CD4-positive, alpha-beta memory T cell (primary cell): ENCODE measurements at regions not wholly inside any gene's neighbourhood (a gene's known extent, or its start where the extent isn't known, plus 50 kb on each side); places are given as distances from the start of the nearest gene placed in this dataset.

Experiments used
- CTCF ChIA-PET: fragments of 350-600 bp; sonication (Branson Sonifier 250); formaldehyde crosslinking; loops from one replicate; lab custom pipeline; 2021; ENCODE audit warnings: inconsistent platforms; ENCODE audit not compliant: partially characterized antibody; lab: Charles Lee
- POLR2A ChIA-PET: fragments of 350-600 bp; sonication (Branson Sonifier 250); formaldehyde crosslinking; loops from one replicate; lab custom pipeline; 2021; ENCODE audit not compliant: partially characterized antibody; lab: Charles Lee
- DNase-seq, 5 donors: peaks; one replicate each; pipeline versions ENCODE4 v3.0.0 to v3.0.0-alpha.2; 2020 to 2022; ENCODE audit warnings: mixed read lengths in 1 of 5
- H3K27ac ChIP-seq: one replicate; pipeline ENCODE4 v1.7.0; 2013; ENCODE audit warnings: low read depth, low read length
- H3K27me3 ChIP-seq: 2 replicates; pipeline ENCODE4 v1.7.0; 2013; ENCODE audit warnings: mild to moderate bottlenecking, low read length, moderate library complexity; ENCODE audit not compliant: insufficient read depth
- H3K36me3 ChIP-seq: 2 replicates; pipeline ENCODE4 v1.7.0; 2013; ENCODE audit warnings: mild to moderate bottlenecking, low read length, moderate library complexity; ENCODE audit not compliant: insufficient read depth
- H3K4me1 ChIP-seq: 2 replicates; pipeline ENCODE4 v1.7.0; 2013; ENCODE audit warnings: mild to moderate bottlenecking, low read length, moderate library complexity; ENCODE audit not compliant: insufficient read depth
- H3K4me3 ChIP-seq, 2 donors: one replicate each; pipeline ENCODE4 v1.7.0; 2013; ENCODE audit warnings: low read length in 2 of 2, mild to moderate bottlenecking in 1 of 2
- H3K9me3 ChIP-seq, 2 donors: one replicate each; pipeline ENCODE4 v1.7.0; 2013; ENCODE audit warnings: low read length in 2 of 2, control low read depth in 1 of 2; ENCODE audit not compliant: control insufficient read depth in 1 of 2
- H3K27ac Mint-ChIP-seq, 7 donors: one replicate each; pipeline ENCODE4 v1.8.0; 2020 to 2021; ENCODE audit warnings: mixed read lengths in 7 of 7, mild to moderate bottlenecking in 6 of 7, inconsistent platforms in 3 of 7, moderate library complexity in 3 of 7
- H3K27me3 Mint-ChIP-seq, 2 donors: one replicate each; pipeline ENCODE4 v1.8.0; 2020 to 2021; ENCODE audit warnings: mixed read lengths in 2 of 2
- H3K36me3 Mint-ChIP-seq, 2 donors: one replicate each; pipeline ENCODE4 v1.8.0; 2020 to 2021; ENCODE audit warnings: mixed read lengths in 2 of 2, inconsistent platforms in 1 of 2, mild to moderate bottlenecking in 1 of 2
- H3K4me1 Mint-ChIP-seq, 4 donors: one replicate each; pipeline ENCODE4 v1.8.0; 2020 to 2021; ENCODE audit warnings: mixed read lengths in 4 of 4, mild to moderate bottlenecking in 1 of 4
- H3K4me3 Mint-ChIP-seq, 8 donors: one replicate each; pipeline ENCODE4 v1.8.0; 2020 to 2021; ENCODE audit warnings: mixed read lengths in 8 of 8, mild to moderate bottlenecking in 7 of 8, moderate library complexity in 6 of 8, inconsistent platforms in 3 of 8
- H3K9me3 Mint-ChIP-seq, 8 donors: one replicate each; pipeline ENCODE4 v1.8.0; 2020 to 2021; ENCODE audit warnings: mixed read lengths in 8 of 8, mild to moderate bottlenecking in 5 of 8, inconsistent platforms in 3 of 8, moderate library complexity in 1 of 8
- intact Hi-C: fragments of 100-400 bp; cut with micrococcal nuclease; formaldehyde crosslinking; loops from one replicate; pipeline ENCODE4 v1.15.1; 2023

- ChIA-PET POLR2A (no interaction called here), CTCF (interaction anchor here (1.0 kb wide), 1 partner anchor 202 kb away, joined by 4 read pairs; no protein-coding TSS in a partner anchor)
- H3K27ac Mint-ChIP-seq, result peak overlapping the region in 1 of 7 donors; percentile 48
- no peaks in the 10 kb centered on the region for H3K9me3 ChIP-seq
- no peaks in the 10 kb centered on the region for H3K9me3 Mint-ChIP-seq
- H3K4me3 Mint-ChIP-seq, result no peak overlapping the region
- H3K4me3 ChIP-seq, result no peak overlapping the region
- no peak overlapping the region for H3K27ac ChIP-seq
- DNase-seq, result no peak
- H3K4me1 ChIP-seq, result peaks cover 22% of the 10 kb centered on the region
- intact Hi-C loops, result no loop called here
- no peaks in the 10 kb centered on the region for H3K36me3 ChIP-seq
- H3K27me3 ChIP-seq, result no peaks in the 10 kb centered on the region
- H3K4me1 Mint-ChIP-seq, result peaks cover 7 to 26% (median 19%) of the 10 kb centered on the region in 4 donors
- H3K27me3 Mint-ChIP-seq, result peaks cover 4 to 10% of the 10 kb centered on the region in 2 donors
- H3K36me3 Mint-ChIP-seq, result no peaks in the 10 kb centered on the region
These were observed 53.0 kb upstream of the CA12 start for GRCh38 chr15:63434576-63435186.

DNA sequence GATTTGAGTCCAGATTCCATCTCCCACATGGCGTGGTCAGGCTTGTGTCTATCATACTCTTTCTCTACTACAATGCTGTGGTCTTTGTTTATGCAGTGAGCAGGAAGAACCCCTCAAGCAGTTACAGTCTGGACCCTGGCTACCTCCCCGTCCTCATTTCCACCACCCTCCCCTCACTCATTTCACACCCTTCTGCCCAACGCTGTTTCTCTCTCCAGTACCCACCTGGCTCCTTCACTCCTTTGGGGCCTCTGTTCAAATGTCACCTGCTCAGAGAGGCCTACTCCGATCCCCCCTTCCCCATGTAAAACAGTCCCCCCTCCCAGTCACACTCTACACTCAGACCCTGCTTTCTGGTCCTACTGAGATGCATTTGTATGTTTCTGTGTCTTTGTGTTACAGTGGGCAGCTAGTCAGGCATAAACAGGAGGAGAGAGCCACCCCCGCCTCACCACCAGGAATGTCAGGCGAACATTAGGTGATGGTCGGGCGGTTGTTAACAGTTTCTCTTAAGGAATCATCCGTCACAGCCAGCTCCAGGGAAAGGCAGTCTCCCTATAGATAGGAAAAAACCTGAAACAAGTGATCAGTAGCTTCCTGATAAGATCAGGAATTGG lies 53.7 kb upstream of the CA12 start:
- Mint-ChIP-seq H3K36me3 (no peaks in the 10 kb centered on the region), H3K4me1 (peaks cover 8 to 32% (median 23%) of the 10 kb centered on the region in 4 donors), H3K4me3 (no peak overlapping the region), H3K27ac (peak overlapping the region in 3 of 7 donors; percentile 13 to 98 (median 80)), H3K27me3 (peaks cover 4 to 10% of the 10 kb centered on the region in 2 donors), H3K9me3 (no peaks in the 10 kb centered on the region)
- Histone ChIP-seq H3K9me3 (no peaks in the 10 kb centered on the region), H3K27me3 (no peaks in the 10 kb centered on the region), H3K27ac (no peak overlapping the region), H3K4me3 (no peak overlapping the region), H3K4me1 (peaks cover 26% of the 10 kb centered on the region), H3K36me3 (no peaks in the 10 kb centered on the region)
- CTCF ChIA-PET, result interaction anchor here (1.5 kb wide), 1 partner anchor 10 kb away, joined by 3 read pairs; no protein-coding TSS in a partner anchor
- no peak for DNase-seq
- POLR2A ChIA-PET, result no interaction called here
- intact Hi-C loops, result no loop called here

DNA sequence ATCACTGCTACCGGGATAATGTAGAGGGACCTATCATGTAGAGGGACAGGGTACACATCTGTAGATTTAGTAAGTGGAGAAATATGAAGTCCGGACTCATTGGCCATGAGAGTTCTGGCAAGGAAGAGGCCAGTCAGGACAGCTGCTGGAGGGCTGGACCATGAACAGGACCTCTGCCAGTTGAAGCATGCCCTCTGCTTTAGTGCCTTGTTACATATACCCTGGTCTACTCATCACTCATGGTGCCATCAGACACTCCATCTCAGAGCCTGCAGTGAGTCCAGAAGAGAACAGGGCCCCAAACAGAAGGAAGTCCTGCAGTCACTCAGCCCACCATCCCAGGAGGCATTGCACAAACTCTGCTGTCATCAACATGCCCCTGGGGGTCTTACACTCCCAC lies 54.7 kb upstream of the CA12 start:
- no peak overlapping the region for H3K4me3 ChIP-seq
- no peaks in the 10 kb centered on the region for H3K9me3 Mint-ChIP-seq
- no peak for DNase-seq
- no peaks in the 10 kb centered on the region for H3K27me3 ChIP-seq
- H3K9me3 ChIP-seq, result no peaks in the 10 kb centered on the region
- intact Hi-C loops, result no loop called here
- no peaks in the 10 kb centered on the region for H3K36me3 Mint-ChIP-seq
- no peaks in the 10 kb centered on the region for H3K36me3 ChIP-seq
- peak overlapping the region; percentile 22 for H3K27ac ChIP-seq
- peaks cover 35% of the 10 kb centered on the region for H3K4me1 ChIP-seq
- ChIA-PET POLR2A (interaction anchor here (1.0 to 2.0 kb wide), 7 partner anchors 10 to 388 kb away, joined by 3 to 7 read pairs (median 4); partner anchors contain the start of genes RPS27L and USP3), CTCF (interaction anchor here (0.7 to 1.5 kb wide), 3 partner anchors 11 to 718 kb away, joined by 3 to 4 read pairs (median 3); no protein-coding TSS in a partner anchor)
- peak overlapping the region; percentile 59 to 98 (median 94) for H3K27ac Mint-ChIP-seq
- peaks cover 15 to 42% (median 31%) of the 10 kb centered on the region in 4 donors for H3K4me1 Mint-ChIP-seq
- peak overlapping the region in 7 of 8 donors; percentile 23 to 67 (median 45) for H3K4me3 Mint-ChIP-seq
- H3K27me3 Mint-ChIP-seq, result peaks cover 4 to 10% of the 10 kb centered on the region in 2 donors

DNA sequence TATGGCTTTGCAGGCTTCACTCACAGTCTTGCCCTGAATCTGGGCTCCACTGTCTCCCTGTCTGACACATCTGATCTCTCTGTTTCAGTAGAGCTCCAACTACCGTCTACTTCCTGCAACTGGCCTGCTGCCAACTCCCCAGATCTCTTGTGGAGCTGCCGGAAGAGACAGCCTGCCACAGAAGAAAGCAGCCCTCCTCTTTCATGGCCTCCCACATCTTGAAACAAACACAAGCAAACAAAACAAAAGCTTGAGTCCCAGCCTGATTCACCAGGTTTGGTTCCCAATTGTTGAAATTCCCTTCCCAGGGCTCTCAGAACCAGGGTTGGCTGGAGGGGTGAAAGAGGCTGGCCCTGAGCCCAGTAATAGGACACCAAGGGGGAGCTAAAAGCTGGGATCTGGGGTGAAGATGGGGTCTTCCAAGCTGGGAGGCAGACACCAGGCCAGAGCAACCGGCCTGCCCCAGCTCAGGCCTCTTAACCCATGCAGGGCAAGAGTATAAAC lies 55.3 kb upstream of the CA12 start:
- Mint-ChIP-seq H3K27ac (peak overlapping the region; percentile 59 to 98 (median 94)), H3K9me3 (no peaks in the 10 kb centered on the region), H3K36me3 (no peaks in the 10 kb centered on the region), H3K4me3 (peak overlapping the region in 7 of 8 donors; percentile 23 to 67 (median 45)), H3K4me1 (peaks cover 15 to 47% (median 33%) of the 10 kb centered on the region in 4 donors), H3K27me3 (peaks cover 4 to 10% of the 10 kb centered on the region in 2 donors)
- H3K36me3 ChIP-seq, result no peaks in the 10 kb centered on the region
- ChIA-PET CTCF (interaction anchor here (0.7 to 2.8 kb wide), 8 partner anchors 9 to 717 kb away, joined by 3 to 9 read pairs (median 3); no protein-coding TSS in a partner anchor), POLR2A (interaction anchor here (1.0 to 2.0 kb wide), 7 partner anchors 9 to 389 kb away, joined by 3 to 7 read pairs (median 4); partner anchors contain the start of genes RPS27L and USP3)
- intact Hi-C loops, result no loop called here
- peak; percentile 70 to 82 (median 79) for DNase-seq
- peaks cover 36% of the 10 kb centered on the region for H3K4me1 ChIP-seq
- no peaks in the 10 kb centered on the region for H3K9me3 ChIP-seq
- peak overlapping the region; percentile 22 for H3K27ac ChIP-seq
- H3K4me3 ChIP-seq, result no peak overlapping the region
- H3K27me3 ChIP-seq, result no peaks in the 10 kb centered on the region

- peaks cover 0 to 2% of the 10 kb centered on the region in 2 donors for H3K27me3 Mint-ChIP-seq
- Histone ChIP-seq H3K4me3 (no peak overlapping the region), H3K4me1 (peaks cover 36% of the 10 kb centered on the region), H3K27me3 (no peaks in the 10 kb centered on the region), H3K9me3 (no peaks in the 10 kb centered on the region), H3K27ac (no peak overlapping the region), H3K36me3 (no peaks in the 10 kb centered on the region)
- H3K4me1 Mint-ChIP-seq, result peaks cover 17 to 63% (median 40%) of the 10 kb centered on the region in 4 donors
- peak overlapping the region in 6 of 7 donors; percentile 60 to 91 (median 80) for H3K27ac Mint-ChIP-seq
- H3K36me3 Mint-ChIP-seq, result no peaks in the 10 kb centered on the region
- POLR2A ChIA-PET, result no interaction called here
- peak in 1 of 5 donors; percentile 11 for DNase-seq
- peak overlapping the region in 4 of 8 donors; percentile 4 to 62 (median 40) for H3K4me3 Mint-ChIP-seq
- H3K9me3 Mint-ChIP-seq, result no peaks in the 10 kb centered on the region
- intact Hi-C loops, result no loop called here
- CTCF ChIA-PET, result interaction anchor here (2.8 kb wide), 1 partner anchor 27 kb away, joined by 9 read pairs; no protein-coding TSS in a partner anchor
These were observed 58.1 kb upstream of the CA12 start for GRCh38 chr15:63439536-63440264.

DNA sequence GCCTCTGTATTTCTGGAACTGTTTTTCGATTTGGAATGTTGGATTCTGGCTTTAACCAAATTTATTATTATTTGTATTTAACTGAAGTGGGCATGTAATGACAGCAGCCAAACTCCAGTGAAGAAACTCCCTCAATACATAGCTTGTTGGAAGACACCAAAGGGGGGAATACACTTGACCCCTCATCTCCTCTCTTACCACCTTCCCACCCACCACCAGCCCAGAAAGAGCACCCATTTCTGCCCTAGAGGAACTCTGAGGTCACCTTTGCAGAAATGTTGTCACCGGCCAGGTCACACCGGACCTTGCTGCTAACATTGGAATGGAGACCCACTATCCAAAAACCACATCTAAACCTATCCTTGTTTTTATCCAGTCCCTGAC lies 58.6 kb upstream of the CA12 start:
- Histone ChIP-seq H3K27ac (no peak overlapping the region), H3K27me3 (no peaks in the 10 kb centered on the region), H3K4me1 (peaks cover 36% of the 10 kb centered on the region), H3K9me3 (no peaks in the 10 kb centered on the region), H3K36me3 (no peaks in the 10 kb centered on the region), H3K4me3 (no peak overlapping the region)
- DNase-seq, result no peak
- peak overlapping the region; percentile 75 to 91 (median 82) for H3K27ac Mint-ChIP-seq
- no peaks in the 10 kb centered on the region for H3K9me3 Mint-ChIP-seq
- H3K36me3 Mint-ChIP-seq, result no peaks in the 10 kb centered on the region
- peaks cover 0 to 2% of the 10 kb centered on the region in 2 donors for H3K27me3 Mint-ChIP-seq
- intact Hi-C loops, result no loop called here
- CTCF ChIA-PET, result no interaction called here
- H3K4me3 Mint-ChIP-seq, result peak overlapping the region in 6 of 8 donors; percentile 21 to 56 (median 41)
- H3K4me1 Mint-ChIP-seq, result peaks cover 17 to 63% (median 42%) of the 10 kb centered on the region in 4 donors
- POLR2A ChIA-PET, result no interaction called here
